SU-DHL-6 (cell line): ENCODE measurements at regions not wholly inside any gene's neighbourhood (a gene's known extent, or its start where the extent isn't known, plus 50 kb on each side); places are given as distances from the start of the nearest gene placed in this dataset.

Source experiments
- H2AFZ ChIP-seq: fragments of 200-600 bp; sonication (generic); 2 replicates; pipeline ENCODE4 v1.6.1; 2014; ENCODE audit warnings: low read depth, mild to moderate bottlenecking, moderate library complexity, mixed read lengths, antibody characterized with exemption, low read length; ENCODE audit not compliant: severe bottlenecking
- H3F3A ChIP-seq: fragments of 200-600 bp; shearing (Covaris generic); 2 replicates; pipeline ENCODE4 v1.6.0; 2016; ENCODE audit warnings: antibody characterized with exemption, mild to moderate bottlenecking; ENCODE audit not compliant: insufficient read depth
- H3K27ac ChIP-seq: fragments of 200-600 bp; sonication (generic); 2 replicates; pipeline ENCODE4 v1.5.1; 2016; ENCODE audit warnings: low read depth, mild to moderate bottlenecking, low read length, moderate library complexity, mixed read lengths
- H3K27me3 ChIP-seq: fragments of 200-600 bp; sonication (generic), shearing (Covaris generic); 2 replicates; pipeline ENCODE4 v1.6.0; 2014; ENCODE audit warnings: mild to moderate bottlenecking, low read length
- H3K36me3 ChIP-seq: fragments of 200-600 bp; sonication (generic); 2 replicates; pipeline ENCODE4 v1.6.1; 2014; ENCODE audit warnings: mild to moderate bottlenecking, low read length, mixed read lengths
- H3K4me2 ChIP-seq: fragments of 300-600, 200-600 bp; shearing (Covaris generic), sonication (generic); 2 replicates; pipeline ENCODE4 v1.6.0; 2014; ENCODE audit warnings: low read length, low read depth, mild to moderate bottlenecking; ENCODE audit not compliant: poor library complexity, severe bottlenecking
- H3K4me3 ChIP-seq: fragments of 200-600 bp; sonication (generic); 2 replicates; pipeline ENCODE4 v1.5.1; 2014; ENCODE audit warnings: antibody characterized with exemption, low read length, mild to moderate bottlenecking, mixed read lengths; ENCODE audit not compliant: insufficient read depth, poor library complexity, severe bottlenecking
- H3K79me2 ChIP-seq: fragments of 200-600 bp; sonication (generic); 2 replicates; pipeline ENCODE4 v1.6.1; 2014; ENCODE audit warnings: mild to moderate bottlenecking, low read length, moderate library complexity; ENCODE audit not compliant: insufficient read depth
- H3K9ac ChIP-seq: fragments of 200-600 bp; sonication (generic); 2 replicates; pipeline ENCODE4 v1.7.0; 2014; ENCODE audit warnings: mild to moderate bottlenecking, low read length
- H3K9me2 ChIP-seq: fragments of 200-600 bp; sonication (generic); replicated peaks from 2 replicates; pipeline ENCODE4 v1.6.1; 2014; ENCODE audit warnings: low read length; ENCODE audit not compliant: insufficient read depth
- H3K9me3 ChIP-seq: fragments of 200-600 bp; sonication (generic); 2 replicates; pipeline ENCODE4 v1.6.1; 2014; ENCODE audit warnings: low read length, mixed read lengths; ENCODE audit not compliant: insufficient read depth
- H4K20me1 ChIP-seq: fragments of 200-600 bp; sonication (generic); 2 replicates; pipeline ENCODE4 v1.6.1; 2014; ENCODE audit warnings: low read depth, mild to moderate bottlenecking, antibody characterized with exemption, low read length, moderate library complexity, mixed read lengths
- CTCF ChIP-seq: fragments of 200-600 bp; sonication (generic); IDR thresholded peaks from one replicate; pipeline ENCODE4 v1.5.1; 2017; ENCODE audit warnings: antibody characterized with exemption, mild to moderate bottlenecking, low read length, moderate library complexity; ENCODE audit not compliant: insufficient read depth, poor library complexity, severe bottlenecking
- EZH2phosphoT487 ChIP-seq: fragments of 200-600 bp; sonication (generic), shearing (Covaris generic); conservative IDR thresholded peaks from 2 replicates; pipeline ENCODE4 v1.6.1; 2018; ENCODE audit warnings: mild to moderate bottlenecking, antibody characterized with exemption, low read length, moderate library complexity, mixed read lengths

GRCh38 chr6:65852369-65852852 is 145.4 kb upstream of the EYS start:
- no peak for TF ChIP-seq CTCF
- TF ChIP-seq EZH2phosphoT487 = no peak
- Histone ChIP-seq H3K9me2 (no peaks in the 10 kb centered on the region), H3K9ac (no peak overlapping the region)

DNA sequence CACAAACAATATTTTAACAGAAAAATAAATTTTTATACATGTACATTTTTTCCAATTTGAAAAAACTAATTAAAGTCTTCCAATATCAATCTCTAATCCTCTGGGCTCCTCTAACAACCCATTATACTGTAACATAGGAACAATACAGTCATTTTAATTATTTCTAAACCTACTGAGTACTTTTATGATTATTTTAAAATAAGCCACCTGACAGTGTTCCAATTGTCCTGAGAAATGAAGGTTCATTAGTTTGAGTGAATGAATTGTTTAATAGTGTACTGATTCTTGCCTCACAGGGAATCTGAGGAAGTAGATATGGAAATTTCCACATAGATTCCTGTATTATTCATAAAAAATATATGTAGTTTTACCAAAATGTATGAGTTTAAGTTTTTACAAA is 123.1 kb upstream of the EYS start:
- Histone ChIP-seq H3K4me3 (no peak overlapping the region), H3K9me3 (no peaks in the 10 kb centered on the region), H3F3A (no peaks in the 10 kb centered on the region), H3K4me2 (no peak overlapping the region), H3K36me3 (no peaks in the 10 kb centered on the region), H3K79me2 (no peaks in the 10 kb centered on the region), H3K27me3 (no peaks in the 10 kb centered on the region), H3K9ac (no peak overlapping the region), H3K9me2 (no peaks in the 10 kb centered on the region), H3K27ac (no peak overlapping the region), H2AFZ (no peak overlapping the region), H4K20me1 (no peaks in the 10 kb centered on the region)
- TF ChIP-seq CTCF (no peak), EZH2phosphoT487 (no peak)

More at GRCh38 chr6:65852369-65852852, 145.4 kb upstream of the EYS start:
- no peaks in the 10 kb centered on the region for H3F3A ChIP-seq
- no peaks in the 10 kb centered on the region for H3K79me2 ChIP-seq
- H3K9me3 ChIP-seq = peaks cover 7% of the 10 kb centered on the region; the same call in 1 of the 2 replicates
- H3K36me3 ChIP-seq = no peaks in the 10 kb centered on the region
- H3K27me3 ChIP-seq = no peaks in the 10 kb centered on the region
- no peaks in the 10 kb centered on the region for H4K20me1 ChIP-seq
- no peak overlapping the region for H2AFZ ChIP-seq
- no peak overlapping the region for H3K4me3 ChIP-seq
- H3K4me2 ChIP-seq = no peak overlapping the region
- H3K27ac ChIP-seq = no peak overlapping the region

GRCh38 chr6:65819152-65819551 is 112.1 kb upstream of the EYS start:
- Histone ChIP-seq H3K4me2 (no peak overlapping the region), H3K9ac (no peak overlapping the region), H3K9me3 (0 out of 2 replicates have a peak, but pooled peaks cover 6% of the 10 kb centered on the region), H3K27me3 (no peaks in the 10 kb centered on the region), H3F3A (no peaks in the 10 kb centered on the region), H3K79me2 (no peaks in the 10 kb centered on the region), H3K27ac (no peak overlapping the region), H3K36me3 (no peaks in the 10 kb centered on the region), H3K4me3 (no peak overlapping the region), H2AFZ (no peak overlapping the region), H4K20me1 (no peaks in the 10 kb centered on the region), H3K9me2 (no peaks in the 10 kb centered on the region)
- TF ChIP-seq EZH2phosphoT487 (no peak), CTCF (no peak)
